CD4-positive, alpha-beta T cell treated with Interleukin-4 for 1 hour (primary cell): ENCODE measurements at regions not wholly inside any gene's neighbourhood (a gene's known extent, or its start where the extent isn't known, plus 50 kb on each side); places are given as distances from the start of the nearest gene placed in this dataset.

ENCODE experiments used
- DNase-seq, 2 donors: peaks; one replicate each; pipeline ENCODE4 v3.0.0-alpha.2; 2020 to 2022

DNA sequence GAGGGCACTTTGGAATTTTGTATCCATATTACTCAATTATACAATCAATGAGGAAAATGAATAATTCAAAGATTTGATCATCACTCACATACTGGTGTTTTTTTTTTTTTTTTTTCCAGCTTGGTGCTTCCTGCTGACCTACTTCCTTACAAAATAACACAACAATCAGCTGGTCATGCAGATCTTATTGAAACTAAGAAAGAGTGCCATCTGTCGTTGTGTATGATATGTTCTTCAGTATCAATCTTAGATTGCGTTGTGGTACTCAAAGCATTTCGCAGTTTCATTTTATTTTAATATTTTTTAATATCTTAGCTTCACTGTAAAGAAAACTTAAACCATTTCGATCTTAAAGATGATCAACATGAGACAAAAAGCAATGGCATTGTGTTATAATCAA lies 155.6 kb downstream of the OGFRL1 start:
- no peak for DNase-seq

DNA sequence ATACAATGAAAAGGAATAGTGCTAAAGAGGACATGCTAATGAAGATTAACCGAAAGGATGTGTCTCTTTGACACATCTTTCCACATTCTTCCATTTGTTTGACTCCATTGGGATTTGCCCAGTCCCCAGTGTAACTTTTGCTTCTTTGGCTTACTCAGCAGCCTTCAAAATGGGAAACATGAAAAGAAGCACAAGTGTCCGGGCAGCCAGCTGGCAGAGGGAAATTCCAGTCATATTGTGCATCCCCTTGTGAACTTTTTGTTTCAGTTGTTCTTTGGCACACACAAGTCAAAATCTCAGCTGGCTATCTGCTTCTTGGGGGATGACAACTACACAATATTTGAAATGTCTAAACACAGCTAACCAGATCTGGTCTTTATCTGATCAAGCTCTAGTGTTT lies 157.4 kb downstream of the OGFRL1 start:
- no peak for DNase-seq

DNA sequence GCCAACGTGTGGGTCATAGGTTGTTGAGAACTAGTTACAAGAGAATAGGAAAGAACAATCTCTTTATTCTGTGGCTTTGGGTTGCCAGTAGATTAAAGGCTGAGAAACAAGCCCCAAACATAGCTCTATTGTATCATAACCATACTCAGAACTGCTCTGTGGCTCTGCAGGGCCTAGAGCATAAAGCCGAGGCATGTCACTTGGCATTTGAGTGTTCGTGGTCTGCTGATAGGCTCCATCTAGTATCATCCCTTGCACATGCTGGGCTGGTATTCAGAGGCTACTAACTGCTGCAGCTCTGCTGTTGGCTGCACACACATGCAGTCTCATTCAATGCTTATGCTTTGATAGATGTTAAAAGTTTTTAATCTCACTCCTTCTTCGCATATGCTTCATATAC lies 157.9 kb downstream of the OGFRL1 start:
- DNase-seq, result no peak

DNA sequence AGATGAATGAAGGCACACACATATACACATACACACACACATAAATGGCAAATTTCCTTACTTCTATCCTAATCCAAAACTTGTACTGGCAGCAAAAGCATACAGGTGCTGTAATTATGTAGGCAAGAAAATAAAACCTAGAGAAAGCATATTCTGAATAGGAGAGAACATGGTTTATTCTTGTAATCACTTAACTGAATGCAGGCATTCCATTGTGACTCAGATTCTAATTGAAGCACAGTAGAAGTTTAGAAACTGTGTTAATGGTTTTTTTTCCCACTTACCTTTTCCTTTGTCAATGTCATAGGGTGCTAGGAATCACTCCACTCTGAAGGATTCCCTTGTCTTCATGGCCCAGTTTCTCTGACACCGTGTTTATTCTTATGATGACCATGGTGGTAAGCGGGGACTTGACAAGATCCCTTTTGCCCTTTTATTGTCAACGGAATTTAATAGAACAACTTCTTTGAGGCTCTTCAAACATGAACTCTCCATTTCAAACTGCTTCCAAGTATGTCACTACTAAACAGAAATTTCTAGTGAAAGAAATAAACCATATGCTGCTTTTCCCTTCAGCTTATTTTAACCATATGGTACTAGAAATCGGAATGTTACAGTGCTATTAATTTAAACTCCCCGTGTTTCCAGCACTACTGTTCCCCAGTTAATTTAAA lies 164.2 kb downstream of the OGFRL1 start:
- no peak for DNase-seq

DNA sequence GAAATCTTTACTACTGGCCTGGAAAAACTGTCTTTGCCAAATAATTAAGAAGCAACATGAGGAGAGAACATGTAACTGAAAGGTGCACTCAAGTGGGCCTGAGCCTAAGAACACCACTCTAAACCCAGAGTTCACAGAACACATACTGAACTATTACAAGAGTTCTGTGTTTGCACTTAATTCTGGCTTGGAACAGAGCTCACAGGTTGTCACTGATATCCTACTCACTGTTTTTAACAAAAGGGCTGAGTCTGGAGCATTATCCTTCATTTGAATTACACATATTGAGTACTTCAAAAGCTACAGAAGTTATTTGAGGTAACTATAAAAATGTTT lies 164.7 kb downstream of the OGFRL1 start:
- no peak for DNase-seq

DNA sequence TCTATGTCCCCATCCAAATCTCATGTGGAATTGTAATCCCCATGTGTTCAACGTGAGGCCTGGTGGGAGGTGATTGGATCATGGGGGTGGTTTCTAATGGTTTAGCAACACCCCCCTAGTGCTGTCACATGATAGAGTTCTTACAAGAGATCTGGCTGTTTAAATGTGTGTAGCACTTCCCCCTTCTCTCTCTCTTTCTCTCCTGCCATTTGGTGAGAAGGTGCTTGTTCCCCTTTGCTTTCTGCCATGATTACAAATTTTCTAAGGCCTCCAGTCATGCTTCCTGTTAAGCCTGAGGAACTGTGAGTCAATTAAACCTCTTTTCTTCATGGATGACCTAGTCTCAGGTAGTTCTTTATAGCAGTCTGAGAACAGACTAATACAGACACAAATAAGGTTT lies 165.4 kb downstream of the OGFRL1 start:
- no peak for DNase-seq

DNA sequence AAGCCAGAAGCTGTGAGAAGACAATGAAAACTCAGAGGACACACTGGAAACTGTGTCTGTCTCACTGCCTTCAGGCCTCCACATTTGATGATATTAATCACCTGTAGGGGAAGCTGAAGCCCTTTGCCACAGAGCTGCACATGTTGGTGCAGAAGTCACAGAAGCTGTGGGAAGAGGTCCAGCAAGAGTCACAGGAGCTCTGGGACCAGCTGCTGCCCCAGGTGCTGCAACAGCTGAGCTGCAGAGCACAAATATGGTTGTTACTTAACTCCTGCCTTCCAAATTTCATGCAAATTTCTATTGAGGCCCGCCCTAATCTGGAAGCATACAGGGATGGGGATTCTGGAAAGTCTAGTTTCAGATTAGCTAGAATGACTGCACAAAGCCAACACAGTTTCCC lies 169.3 kb downstream of the OGFRL1 start:
- no peak for DNase-seq

DNA sequence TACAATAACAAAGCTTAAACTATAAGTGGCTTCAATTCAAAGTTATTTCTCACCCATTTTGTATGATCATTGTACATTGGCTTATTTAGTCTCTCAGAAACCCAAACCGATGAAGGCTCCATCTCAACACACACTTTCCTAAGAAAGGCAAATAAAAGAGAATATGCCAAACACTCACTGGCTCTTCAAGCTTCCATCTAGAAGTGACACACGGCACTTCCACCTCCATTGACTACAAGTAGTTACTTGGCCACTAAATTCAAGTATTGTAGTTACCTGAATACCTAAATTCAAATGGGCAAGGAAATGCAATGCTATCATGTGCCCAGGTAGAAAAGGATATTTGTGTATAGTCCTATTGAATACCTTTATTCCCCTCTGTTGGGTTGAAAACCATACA lies 170.6 kb downstream of the OGFRL1 start:
- no peak for DNase-seq

DNA sequence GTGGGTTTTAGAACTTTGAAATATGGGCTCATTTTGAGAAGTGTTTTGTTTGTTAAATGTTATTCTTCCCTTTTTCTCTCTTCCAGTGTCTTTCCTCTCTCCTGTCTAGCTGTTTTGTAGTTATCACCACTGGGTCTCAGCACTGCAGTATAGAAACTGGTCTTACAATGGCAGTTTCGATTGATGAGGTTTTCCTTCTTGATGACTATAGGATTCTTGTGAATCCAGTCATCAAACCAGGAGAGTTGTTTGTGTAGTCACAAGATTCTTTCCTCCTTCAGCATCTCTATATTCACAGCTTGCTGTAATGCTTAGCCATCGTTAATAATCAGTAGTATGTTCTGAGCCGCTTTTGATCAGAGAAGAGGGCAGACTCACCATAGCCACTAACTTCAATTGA lies 172.3 kb downstream of the OGFRL1 start:
- DNase-seq, result no peak

DNA sequence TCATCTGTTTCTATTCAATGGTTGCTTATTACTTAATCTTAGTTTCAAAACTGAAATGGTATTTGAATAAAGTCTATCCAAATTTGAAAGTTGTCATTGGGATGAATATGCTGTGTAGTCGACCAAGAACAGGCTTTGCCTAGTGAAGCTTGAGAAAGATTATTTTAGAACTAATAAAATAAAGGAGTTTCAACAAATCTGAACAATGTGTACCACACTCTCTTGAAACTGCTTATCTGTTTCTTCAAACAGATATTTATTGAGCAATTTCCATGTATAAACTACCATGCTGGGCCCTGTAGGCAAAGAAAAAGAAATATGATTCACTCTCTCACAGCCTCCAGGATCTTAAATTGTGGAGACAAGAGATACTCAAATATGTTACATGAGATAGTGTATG lies 174.4 kb downstream of the OGFRL1 start:
- no peak for DNase-seq

DNA sequence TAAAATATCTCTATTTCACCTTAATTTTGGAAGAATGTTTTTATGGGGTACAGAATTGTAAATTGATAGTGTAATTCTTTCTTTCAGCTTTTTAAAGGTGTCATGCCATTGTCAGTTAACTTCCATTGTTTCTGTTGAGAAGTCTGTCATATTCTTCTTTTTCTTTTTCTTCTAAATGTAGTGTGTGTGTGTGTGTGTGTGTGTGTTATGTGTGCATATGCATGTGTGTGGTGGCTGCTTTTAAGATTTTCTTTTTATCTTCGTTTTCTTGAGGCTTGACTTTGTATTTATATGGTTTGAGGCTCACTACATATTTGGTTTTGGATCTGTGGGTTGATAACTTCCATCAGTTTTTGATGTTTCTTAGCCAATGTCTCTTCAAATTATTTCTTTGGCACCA lies 176.5 kb downstream of the OGFRL1 start:
- no peak for DNase-seq

DNA sequence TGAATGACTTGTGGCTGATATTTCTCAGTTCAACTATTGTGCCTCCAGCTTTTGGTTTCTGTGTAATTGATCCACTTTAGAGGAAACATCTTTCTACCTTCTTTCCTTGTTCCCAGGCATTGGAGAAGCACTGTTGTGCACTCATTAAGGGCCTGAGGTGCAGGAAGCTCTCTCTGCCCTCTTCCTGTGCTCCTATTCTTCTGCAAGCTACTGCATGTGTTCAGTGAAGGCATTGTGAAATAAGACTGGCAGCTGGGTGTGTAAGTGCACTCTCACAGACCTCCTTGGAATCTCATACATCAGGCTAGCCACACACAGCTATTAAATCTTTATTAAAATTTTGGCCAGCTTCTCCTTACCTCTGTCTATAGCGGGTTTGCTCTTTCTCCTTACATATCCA lies 177.8 kb downstream of the OGFRL1 start:
- DNase-seq, result no peak

DNA sequence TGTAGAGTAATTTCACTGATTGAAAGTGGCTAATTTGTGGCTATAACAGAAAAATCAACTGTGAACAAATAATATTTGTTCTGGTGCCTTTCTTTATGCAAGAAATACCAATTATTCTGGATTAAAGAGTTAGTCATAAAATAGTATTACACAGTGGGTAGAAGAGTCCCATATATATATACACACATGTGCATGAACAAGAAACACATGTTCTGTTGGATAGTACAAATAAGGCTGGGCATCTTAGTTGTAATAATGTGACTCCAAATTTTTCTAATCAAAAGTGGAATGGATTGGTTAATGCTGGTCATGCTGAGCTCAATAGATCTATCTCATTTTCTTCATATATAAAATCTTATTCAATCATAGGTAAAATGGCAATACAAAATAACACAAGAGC lies 179.4 kb downstream of the OGFRL1 start:
- no peak for DNase-seq

DNA sequence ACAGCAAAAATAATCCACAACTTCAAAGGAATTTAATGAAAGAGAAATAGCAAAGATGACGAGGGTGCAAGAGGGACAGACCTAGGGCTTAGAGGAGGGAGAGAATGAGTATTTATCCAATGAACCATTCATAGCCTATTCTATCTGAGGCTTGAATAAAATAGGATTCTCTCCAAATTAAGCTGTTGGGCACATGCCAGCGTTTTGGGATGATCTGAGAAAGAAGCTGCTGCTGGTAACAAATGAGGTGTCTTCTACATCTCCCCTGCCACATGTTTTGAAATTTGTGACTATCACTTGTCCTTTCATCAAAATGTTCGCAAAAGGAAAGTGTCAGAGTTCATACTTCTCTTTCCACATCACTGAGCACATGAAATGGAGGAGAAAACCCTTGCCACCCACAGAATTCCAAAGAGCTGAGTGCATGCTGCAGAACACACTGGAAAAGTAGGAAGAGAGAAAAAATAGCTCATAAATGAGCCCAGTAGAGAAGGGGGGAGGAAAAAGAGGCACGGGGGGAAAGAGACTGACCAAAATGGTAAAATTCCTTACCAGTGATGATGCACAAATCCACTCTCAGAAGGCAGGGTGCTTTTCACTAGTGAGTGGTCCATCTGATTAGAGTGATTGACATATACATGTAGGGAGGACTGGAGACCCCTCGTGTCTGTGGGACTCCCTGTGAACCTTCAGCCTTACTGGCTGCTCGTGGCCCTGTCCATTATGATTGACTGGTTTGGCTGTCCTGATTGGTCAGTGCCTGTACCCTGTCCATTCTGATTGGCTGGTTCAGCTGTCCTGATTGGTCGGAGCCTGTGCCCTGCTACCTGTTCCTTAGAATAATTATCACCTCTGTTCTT lies 180.5 kb downstream of the OGFRL1 start:
- DNase-seq, result no peak

DNA sequence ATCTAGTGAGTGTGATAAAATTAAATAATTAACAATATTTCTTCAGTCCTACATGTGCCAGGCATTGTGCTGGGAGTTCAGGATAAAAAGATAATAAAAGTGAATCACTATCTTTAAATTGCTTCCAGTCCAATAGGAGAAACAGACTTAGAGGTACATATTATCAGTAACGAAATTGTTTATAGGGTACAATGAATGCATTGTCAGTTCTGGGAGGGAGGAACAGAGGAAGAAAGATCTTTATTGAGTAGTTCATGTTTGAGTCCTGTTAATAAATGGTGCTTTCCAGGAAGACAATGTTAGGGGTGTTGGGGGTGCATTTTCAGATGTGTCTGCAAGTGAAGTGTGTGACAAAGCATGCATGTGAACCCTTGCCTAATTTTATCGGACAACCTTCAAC lies 183.1 kb downstream of the OGFRL1 start:
- no peak for DNase-seq

DNA sequence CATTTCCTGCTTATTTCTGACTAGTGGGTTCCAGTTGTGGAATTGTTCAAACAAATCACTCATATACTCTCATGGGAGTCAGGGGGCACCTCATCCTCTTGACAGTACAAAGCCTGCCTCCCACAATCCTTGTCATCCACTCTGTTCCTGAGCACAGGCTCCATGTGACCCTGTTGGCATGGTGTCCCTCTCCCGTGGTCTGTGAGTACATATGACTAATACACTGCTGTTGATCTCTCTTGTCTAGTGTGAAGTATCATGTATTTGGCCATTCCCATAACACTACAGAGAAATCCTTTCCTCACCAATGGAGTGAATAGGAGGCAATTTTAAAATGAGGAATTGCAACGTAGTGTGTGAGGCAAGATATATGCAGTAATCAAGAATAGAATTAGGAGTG lies 185.3 kb downstream of the OGFRL1 start:
- DNase-seq, result no peak

DNA sequence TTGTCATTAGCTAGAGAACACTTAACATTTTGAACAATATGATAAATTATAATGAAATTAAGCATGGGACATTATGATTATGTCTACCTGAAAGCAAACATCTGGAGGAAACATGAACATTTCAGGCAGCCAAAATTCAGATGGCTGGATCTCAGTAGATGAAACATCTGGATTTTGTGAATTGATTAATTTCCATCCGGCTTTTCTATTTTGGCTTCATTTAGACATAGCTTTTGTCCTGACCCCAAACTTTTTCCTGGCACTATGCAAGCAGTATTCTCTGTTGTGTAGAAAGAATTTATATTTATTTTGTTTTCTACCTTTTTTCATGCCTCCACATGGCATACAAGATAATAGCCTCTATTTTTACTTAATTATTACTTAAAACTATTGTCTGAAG lies 186.3 kb downstream of the OGFRL1 start:
- no peak for DNase-seq

DNA sequence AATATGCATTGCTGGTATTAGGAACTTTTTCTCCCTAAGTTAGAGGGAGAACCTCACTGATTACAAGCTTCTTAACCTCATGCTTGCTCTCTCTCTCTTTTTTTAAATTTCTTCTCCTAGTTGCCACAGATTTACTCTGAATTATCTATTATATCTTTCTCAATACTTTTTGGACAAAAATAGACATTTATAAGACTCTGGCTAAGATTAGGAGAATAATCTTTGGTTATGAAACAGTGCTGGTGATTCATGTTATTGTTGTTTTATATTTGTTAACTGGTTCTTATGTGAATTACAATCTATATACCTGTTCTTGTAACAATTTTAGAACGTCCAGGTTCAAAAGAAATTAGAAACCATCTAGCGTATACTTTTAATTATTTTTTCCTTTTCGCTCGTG lies 187.8 kb downstream of the OGFRL1 start:
- DNase-seq, result no peak

DNA sequence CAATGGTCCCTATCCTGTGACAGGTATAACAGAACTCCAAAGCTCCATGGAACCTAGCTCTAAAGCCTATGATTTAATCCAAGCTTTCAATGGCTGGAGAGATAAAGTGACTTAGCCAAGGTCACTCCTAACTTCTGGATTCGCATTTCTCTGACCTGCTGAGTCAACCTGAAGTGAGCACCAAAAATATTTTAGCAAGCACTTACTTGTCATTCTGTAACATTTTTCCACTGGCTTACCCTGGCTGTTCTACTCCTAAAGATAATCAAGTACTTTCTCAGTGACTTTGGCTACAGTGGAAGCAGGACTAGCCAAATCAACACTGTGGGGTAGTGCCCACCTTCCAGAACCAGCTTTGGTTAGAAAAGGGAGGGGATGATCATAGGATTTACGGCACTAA lies 188.3 kb downstream of the OGFRL1 start:
- no peak for DNase-seq

DNA sequence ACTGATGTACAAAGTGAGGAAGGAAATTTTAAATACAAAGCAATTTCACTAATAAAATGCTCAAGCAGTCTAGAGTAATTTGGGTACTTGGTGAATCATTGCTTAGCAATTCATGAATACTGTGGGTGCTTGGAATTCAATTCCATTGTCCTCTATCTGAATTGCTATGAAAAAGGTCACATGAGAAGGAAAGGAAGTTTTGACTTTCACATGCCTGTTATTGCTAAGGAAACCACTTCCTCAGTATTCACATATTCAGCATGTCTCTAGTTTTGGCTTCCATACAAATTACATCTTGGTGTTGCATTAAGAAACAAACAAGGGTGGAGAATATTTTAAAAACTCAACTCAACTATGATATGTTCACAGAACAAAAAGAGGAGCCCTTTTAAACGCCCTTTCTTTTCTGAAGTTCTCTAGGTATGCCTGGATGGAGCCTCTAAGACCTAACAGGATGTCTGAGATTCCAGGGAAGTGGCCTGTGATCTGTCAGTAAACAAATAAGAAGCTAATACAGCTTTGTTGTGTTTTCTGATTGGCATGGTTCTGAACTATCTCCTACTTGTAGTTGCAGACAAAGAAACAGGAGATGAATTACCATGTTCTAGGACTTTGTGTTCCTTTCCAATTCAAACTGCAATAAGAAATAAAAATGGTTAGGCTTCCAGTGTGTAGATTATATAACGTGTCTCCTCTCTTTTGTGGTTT lies 190.4 kb downstream of the OGFRL1 start:
- DNase-seq, result no peak

DNA sequence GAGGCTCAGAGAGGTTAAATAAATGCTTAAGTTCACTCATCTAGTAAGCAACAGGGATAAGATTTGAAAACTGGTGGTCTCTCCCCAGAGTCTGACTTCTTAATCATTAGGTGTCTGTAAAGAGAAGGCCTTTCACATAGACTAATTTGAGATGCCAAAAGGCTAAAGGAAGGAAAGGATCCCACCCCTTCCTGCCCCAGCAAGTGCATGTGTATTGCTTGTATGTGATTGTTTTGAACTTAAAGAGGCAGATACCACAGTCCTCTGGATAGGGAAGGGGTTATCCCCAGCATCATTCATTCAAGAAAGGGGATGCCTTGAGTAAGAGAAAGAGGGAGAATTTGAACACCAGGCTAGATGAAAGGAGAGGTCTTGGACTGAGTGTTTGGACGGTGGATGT lies 192.0 kb downstream of the OGFRL1 start:
- DNase-seq, result no peak

DNA sequence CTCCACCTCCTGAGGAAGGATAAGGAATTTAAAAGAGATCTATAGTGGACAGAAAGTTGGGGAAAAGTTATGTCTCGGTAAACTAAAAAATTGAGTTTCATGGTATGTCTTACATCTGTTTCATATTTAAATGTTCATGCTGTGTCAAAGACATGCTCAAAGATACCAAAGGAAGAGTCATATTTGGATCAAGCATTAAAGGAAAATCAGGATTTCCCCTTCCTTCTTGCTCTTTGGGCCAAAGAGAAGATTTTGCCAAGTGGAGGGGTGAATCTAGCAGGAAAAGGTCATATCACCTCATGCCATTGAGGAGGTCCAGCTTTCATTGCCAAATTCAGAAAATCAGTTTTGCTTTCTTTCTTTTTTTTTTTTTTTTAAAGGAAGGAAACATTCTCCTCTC lies 192.4 kb downstream of the OGFRL1 start:
- no peak for DNase-seq

DNA sequence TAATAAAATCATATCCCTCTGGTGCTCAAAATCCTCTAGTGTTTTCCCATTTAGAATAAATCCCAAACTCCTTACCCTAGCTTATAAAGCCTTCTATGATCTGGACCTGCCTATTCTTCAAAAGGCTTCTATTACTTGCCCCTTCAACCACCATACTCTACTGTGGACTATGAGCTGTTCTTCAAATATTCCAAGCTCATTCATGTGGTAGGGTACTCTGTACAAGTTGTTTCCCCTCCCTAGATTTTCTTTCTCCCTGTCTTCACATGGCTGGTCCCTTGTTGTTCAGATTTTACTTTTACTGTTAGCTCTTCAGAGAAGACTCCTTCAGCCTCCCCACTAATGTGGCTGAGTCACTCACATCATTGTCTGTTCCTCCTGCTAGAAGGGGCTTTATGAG lies 193.2 kb downstream of the OGFRL1 start:
- no peak for DNase-seq

DNA sequence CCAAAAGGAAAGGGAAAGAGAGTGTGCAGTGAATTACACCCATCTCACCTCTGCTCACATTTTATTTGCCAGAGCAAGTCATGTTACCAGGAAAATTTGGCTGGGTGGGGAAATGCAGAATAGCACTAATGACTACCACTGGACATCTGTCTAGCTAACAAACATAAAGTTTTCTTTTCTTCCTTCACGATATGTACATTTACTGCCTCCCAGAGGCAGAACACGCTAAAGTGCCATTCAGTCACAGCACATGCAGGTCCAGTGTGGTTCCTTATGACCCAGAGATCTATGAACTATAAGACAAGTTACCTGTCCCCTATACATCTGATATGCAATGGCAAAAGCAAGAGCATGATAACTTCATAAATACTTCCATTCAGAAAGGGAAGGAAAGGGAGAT lies 194.1 kb downstream of the OGFRL1 start:
- no peak for DNase-seq
